ENCODE measurements at regions not wholly inside any gene's neighbourhood (a gene's known extent, or its start where the extent isn't known, plus 50 kb on each side); places are given as distances from the start of the nearest gene placed in this dataset.

DNA sequence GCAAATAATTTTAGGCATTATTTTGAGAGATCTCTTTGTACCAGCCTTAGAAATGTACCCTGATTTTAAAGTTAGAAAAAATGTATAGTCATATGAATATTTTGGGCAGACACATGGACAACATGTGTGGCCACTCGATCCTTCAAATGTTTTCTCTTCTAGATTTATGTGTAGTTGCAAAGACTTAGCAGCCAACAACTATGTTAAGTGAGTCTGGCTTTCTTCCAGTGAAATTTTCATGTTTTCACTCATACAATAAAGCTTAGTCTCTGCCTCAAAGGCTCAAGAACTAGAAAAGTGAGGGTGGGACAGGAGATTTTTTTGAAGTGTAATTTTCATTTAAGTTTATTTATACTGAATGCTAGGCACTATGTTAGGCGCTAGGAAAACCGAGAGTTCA lies 207.7 kb upstream of the DACH1 start:
- Mint-ChIP-seq H3K36me3 (no peaks in the 10 kb centered on the region), H3K9me3 (peaks cover 1 to 7% (median 4%) of the 10 kb centered on the region in 7 donors), H3K27ac (no peak overlapping the region), H3K27me3 (no peaks in the 10 kb centered on the region), H3K4me3 (no peak overlapping the region), H3K4me1 (no peaks in the 10 kb centered on the region)
- H3K27me3 ChIP-seq (ENCODE audit: control insufficient read depth, insufficient read depth, low read length) = no peaks in the 10 kb centered on the region
- no peaks in the 10 kb centered on the region for H3K36me3 ChIP-seq (ENCODE audit: control insufficient read depth, insufficient read depth, low read length)
- DNase-seq = no peak
- H3K27ac ChIP-seq (ENCODE audit: insufficient read depth, low read length, poor library complexity, severe bottlenecking) = no peak overlapping the region
- no peak for ATAC-seq (ENCODE audit: low read depth in 2 of 2)
- no peak overlapping the region for H3K4me3 ChIP-seq (ENCODE audit: low read depth, low read length)
- peaks cover 0 to 2% of the 10 kb centered on the region in 2 experiments for H3K9me3 ChIP-seq (ENCODE audit: control insufficient read depth in 2 of 2, low read length in 2 of 2)
- no peaks in the 10 kb centered on the region for H3K4me1 ChIP-seq (ENCODE audit: control insufficient read depth, insufficient read depth, low read length, poor library complexity, severe bottlenecking)

DNA sequence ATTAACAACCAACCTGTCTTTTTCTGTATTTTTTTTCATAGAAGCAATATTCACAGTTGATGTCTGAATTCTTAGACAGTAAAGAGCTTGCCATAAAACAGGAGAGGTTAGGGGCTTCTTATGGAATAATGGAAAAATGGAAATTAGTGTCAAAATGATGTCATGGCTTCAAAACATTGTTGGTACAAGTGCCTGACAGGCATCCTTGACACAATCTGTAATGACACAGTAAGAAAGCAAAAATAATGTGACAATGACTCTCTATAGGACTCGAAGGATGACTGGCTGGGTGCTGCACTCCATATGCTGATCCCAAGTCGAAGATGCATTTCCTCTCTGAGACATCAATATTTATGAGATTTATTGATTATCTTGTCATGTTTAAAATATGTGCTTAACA lies 205.3 kb upstream of the DACH1 start:
- Mint-ChIP-seq H3K27ac (no peak overlapping the region), H3K27me3 (no peaks in the 10 kb centered on the region), H3K9me3 (peaks cover 0 to 11% (median 7%) of the 10 kb centered on the region in 7 donors), H3K36me3 (no peaks in the 10 kb centered on the region), H3K4me3 (no peak overlapping the region), H3K4me1 (no peaks in the 10 kb centered on the region)
- DNase-seq (no peak), ATAC-seq (ENCODE audit: low read depth in 2 of 2) (no peak)
- Histone ChIP-seq H3K36me3 (ENCODE audit: control insufficient read depth, insufficient read depth, low read length) (no peaks in the 10 kb centered on the region), H3K27ac (ENCODE audit: insufficient read depth, low read length, poor library complexity, severe bottlenecking) (no peak overlapping the region), H3K4me3 (ENCODE audit: low read depth, low read length) (no peak overlapping the region), H3K9me3 (ENCODE audit: control insufficient read depth in 2 of 2, low read length in 2 of 2) (peaks cover 0 to 2% of the 10 kb centered on the region in 2 experiments), H3K4me1 (ENCODE audit: control insufficient read depth, insufficient read depth, low read length, poor library complexity, severe bottlenecking) (no peaks in the 10 kb centered on the region), H3K27me3 (ENCODE audit: control insufficient read depth, insufficient read depth, low read length) (no peaks in the 10 kb centered on the region)

DNA sequence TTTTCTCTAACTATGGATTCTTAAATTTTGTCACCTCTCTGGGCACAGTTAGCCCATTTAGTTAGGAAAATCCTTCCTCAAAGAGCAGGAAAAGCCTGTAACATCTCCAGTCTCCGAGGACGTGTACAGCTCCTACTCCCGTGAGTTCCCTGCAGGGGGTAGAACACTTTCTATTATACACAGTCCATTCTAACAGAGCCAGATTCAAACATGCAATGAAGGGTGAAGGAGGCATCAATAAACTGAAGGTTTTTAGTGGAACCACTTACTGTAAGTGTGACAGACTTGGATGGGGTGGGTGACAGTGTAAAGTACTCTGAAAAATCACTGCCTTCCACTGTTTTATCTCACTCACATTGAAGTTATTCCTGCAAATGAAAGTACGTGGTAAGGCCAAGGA lies 204.7 kb upstream of the DACH1 start:
- Mint-ChIP-seq H3K27ac (no peak overlapping the region), H3K4me3 (no peak overlapping the region)

DNA sequence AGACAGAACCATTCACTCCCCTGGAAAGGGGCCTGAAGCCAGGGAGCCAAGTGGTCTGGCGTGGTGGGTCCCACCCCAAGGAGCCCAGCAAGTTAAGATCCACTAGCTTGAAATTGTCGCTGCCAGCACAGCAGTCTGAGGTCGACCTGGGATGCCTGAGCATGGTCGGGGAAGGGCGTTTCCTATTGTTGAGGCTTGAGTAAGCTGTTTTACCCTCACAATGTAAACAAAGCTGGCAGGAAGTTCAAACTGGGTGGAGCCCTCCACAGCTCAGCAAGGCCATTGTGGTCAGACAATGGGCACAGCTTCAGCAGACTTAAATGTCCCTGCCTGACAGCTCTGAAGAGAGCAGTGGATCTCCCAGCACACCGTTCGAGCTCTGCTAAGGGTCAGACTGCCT lies 195.6 kb upstream of the DACH1 start:
- Mint-ChIP-seq H3K27ac (no peak overlapping the region), H3K9me3 (peaks cover 5 to 40% (median 9%) of the 10 kb centered on the region in 7 donors)
- DNase-seq = no peak

More for the DNA sequence above, 204.7 kb upstream of the DACH1 start:
- no peaks in the 10 kb centered on the region for H3K27me3 ChIP-seq (ENCODE audit: control insufficient read depth, insufficient read depth, low read length)
- no peak overlapping the region for H3K27ac ChIP-seq (ENCODE audit: insufficient read depth, low read length, poor library complexity, severe bottlenecking)
- H3K36me3 Mint-ChIP-seq = no peaks in the 10 kb centered on the region
- peaks cover 0 to 2% of the 10 kb centered on the region in 2 experiments for H3K9me3 ChIP-seq (ENCODE audit: control insufficient read depth in 2 of 2, low read length in 2 of 2)
- no peaks in the 10 kb centered on the region for H3K27me3 Mint-ChIP-seq
- ATAC-seq (ENCODE audit: low read depth in 2 of 2) (no peak), DNase-seq (no peak)
- no peaks in the 10 kb centered on the region for H3K4me1 Mint-ChIP-seq
- no peaks in the 10 kb centered on the region for H3K36me3 ChIP-seq (ENCODE audit: control insufficient read depth, insufficient read depth, low read length)
- H3K4me3 ChIP-seq (ENCODE audit: low read depth, low read length) = no peak overlapping the region
- peaks cover 0 to 13% (median 9%) of the 10 kb centered on the region in 7 donors for H3K9me3 Mint-ChIP-seq
- H3K4me1 ChIP-seq (ENCODE audit: control insufficient read depth, insufficient read depth, low read length, poor library complexity, severe bottlenecking) = no peaks in the 10 kb centered on the region

DNA sequence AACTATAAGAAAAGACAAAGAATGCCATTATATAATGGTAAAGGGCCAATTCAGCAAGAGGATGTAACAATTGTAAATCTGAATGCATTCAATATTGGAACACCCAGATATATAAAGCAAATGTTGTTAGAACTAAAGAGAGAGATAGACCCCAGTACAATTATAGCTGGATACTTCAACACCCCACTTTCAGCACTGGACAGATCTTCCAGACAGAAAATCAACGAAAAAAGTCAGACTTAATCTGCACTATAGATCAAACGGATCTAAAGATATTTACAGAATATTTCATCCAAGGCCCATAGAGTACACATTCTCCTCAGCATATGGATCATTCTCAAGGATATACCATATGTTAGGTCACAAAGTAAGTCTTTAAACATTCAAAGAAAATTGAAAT lies 194.6 kb upstream of the DACH1 start:
- ATAC-seq (ENCODE audit: low read depth in 2 of 2) (no peak), DNase-seq (no peak)
- H3K27ac Mint-ChIP-seq = no peak overlapping the region
- H3K36me3 Mint-ChIP-seq = no peaks in the 10 kb centered on the region
- Histone ChIP-seq H3K27ac (ENCODE audit: insufficient read depth, low read length, poor library complexity, severe bottlenecking) (no peak overlapping the region), H3K9me3 (ENCODE audit: control insufficient read depth in 2 of 2, low read length in 2 of 2) (peaks cover 0 to 3% of the 10 kb centered on the region in 2 experiments), H3K4me1 (ENCODE audit: control insufficient read depth, insufficient read depth, low read length, poor library complexity, severe bottlenecking) (no peaks in the 10 kb centered on the region), H3K4me3 (ENCODE audit: low read depth, low read length) (no peak overlapping the region), H3K36me3 (ENCODE audit: control insufficient read depth, insufficient read depth, low read length) (no peaks in the 10 kb centered on the region), H3K27me3 (ENCODE audit: control insufficient read depth, insufficient read depth, low read length) (no peaks in the 10 kb centered on the region)
- no peak overlapping the region for H3K4me3 Mint-ChIP-seq
- no peaks in the 10 kb centered on the region for H3K4me1 Mint-ChIP-seq
- H3K9me3 Mint-ChIP-seq = peaks cover 5 to 32% (median 8%) of the 10 kb centered on the region in 7 donors
- H3K27me3 Mint-ChIP-seq = no peaks in the 10 kb centered on the region

More for the DNA sequence above, 195.6 kb upstream of the DACH1 start:
- no peaks in the 10 kb centered on the region for H3K4me1 ChIP-seq (ENCODE audit: control insufficient read depth, insufficient read depth, low read length, poor library complexity, severe bottlenecking)
- Mint-ChIP-seq H3K36me3 (no peaks in the 10 kb centered on the region), H3K4me1 (no peaks in the 10 kb centered on the region), H3K27me3 (no peaks in the 10 kb centered on the region), H3K4me3 (no peak overlapping the region)
- no peak for ATAC-seq (ENCODE audit: low read depth in 2 of 2)
- H3K27ac ChIP-seq (ENCODE audit: insufficient read depth, low read length, poor library complexity, severe bottlenecking) = no peak overlapping the region
- peaks cover 0 to 3% of the 10 kb centered on the region in 2 experiments for H3K9me3 ChIP-seq (ENCODE audit: control insufficient read depth in 2 of 2, low read length in 2 of 2)
- H3K4me3 ChIP-seq (ENCODE audit: low read depth, low read length) = no peak overlapping the region
- no peaks in the 10 kb centered on the region for H3K27me3 ChIP-seq (ENCODE audit: control insufficient read depth, insufficient read depth, low read length)
- no peaks in the 10 kb centered on the region for H3K36me3 ChIP-seq (ENCODE audit: control insufficient read depth, insufficient read depth, low read length)

DNA sequence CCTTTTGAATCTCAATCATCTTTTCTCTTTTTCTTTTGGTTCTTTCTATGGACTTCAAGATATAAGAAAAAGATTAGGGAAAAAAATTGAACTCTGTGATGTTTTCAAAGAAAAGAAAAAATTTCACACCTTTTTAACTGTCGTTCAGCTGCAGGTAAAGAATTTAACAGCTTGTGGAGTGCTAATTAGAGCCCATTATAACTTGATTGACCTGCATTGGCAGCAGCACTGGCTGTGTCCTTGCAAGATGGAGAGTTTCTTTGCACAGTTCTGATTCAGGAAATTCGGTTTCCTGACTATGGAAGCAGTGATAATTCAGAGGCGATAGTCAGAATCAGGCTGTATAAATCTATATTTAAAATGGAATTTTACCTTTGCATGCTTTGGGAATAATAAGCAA lies 183.2 kb upstream of the DACH1 start:
- no peak for ATAC-seq (ENCODE audit: low read depth in 2 of 2)
- Histone ChIP-seq H3K4me1 (ENCODE audit: control insufficient read depth, insufficient read depth, low read length, poor library complexity, severe bottlenecking) (no peaks in the 10 kb centered on the region), H3K27ac (ENCODE audit: insufficient read depth, low read length, poor library complexity, severe bottlenecking) (no peak overlapping the region), H3K27me3 (ENCODE audit: control insufficient read depth, insufficient read depth, low read length) (no peaks in the 10 kb centered on the region), H3K9me3 (ENCODE audit: control insufficient read depth in 2 of 2, low read length in 2 of 2) (no peaks in the 10 kb centered on the region), H3K36me3 (ENCODE audit: control insufficient read depth, insufficient read depth, low read length) (no peaks in the 10 kb centered on the region), H3K4me3 (ENCODE audit: low read depth, low read length) (no peak overlapping the region)
- no peak for DNase-seq
- H3K4me3 Mint-ChIP-seq = no peak overlapping the region
- H3K36me3 Mint-ChIP-seq = no peaks in the 10 kb centered on the region
- H3K4me1 Mint-ChIP-seq = no peaks in the 10 kb centered on the region
- H3K27me3 Mint-ChIP-seq = no peaks in the 10 kb centered on the region
- H3K27ac Mint-ChIP-seq = no peak overlapping the region
- H3K9me3 Mint-ChIP-seq = peaks cover 0 to 25% (median 6%) of the 10 kb centered on the region in 7 donors

DNA sequence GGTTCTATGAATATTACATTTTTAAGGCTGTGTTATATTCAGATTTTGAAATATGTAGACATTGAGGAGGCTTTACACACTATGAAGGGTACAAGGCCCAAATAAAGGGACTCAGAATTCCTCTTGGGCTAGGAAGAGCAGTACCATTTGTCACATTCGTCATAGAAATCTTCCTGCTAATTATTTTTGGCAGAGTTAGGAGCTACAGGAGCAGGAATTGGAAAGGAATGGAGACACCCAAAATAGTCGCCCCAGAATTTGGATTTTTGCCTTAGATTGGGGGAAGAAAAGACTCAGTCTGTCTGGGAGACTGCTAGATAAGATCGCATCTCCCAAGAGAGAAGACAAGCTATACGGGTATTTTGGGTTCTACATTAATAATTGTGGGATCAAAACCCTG lies 176.4 kb upstream of the DACH1 start:
- no peaks in the 10 kb centered on the region for H3K36me3 ChIP-seq (ENCODE audit: control insufficient read depth, insufficient read depth, low read length)
- no peak for DNase-seq
- no peak for ATAC-seq (ENCODE audit: low read depth in 2 of 2)
- H3K4me1 Mint-ChIP-seq = no peaks in the 10 kb centered on the region
- H3K9me3 ChIP-seq (ENCODE audit: control insufficient read depth in 2 of 2, low read length in 2 of 2) = no peaks in the 10 kb centered on the region
- no peak overlapping the region for H3K27ac Mint-ChIP-seq
- no peaks in the 10 kb centered on the region for H3K27me3 Mint-ChIP-seq
- no peak overlapping the region for H3K27ac ChIP-seq (ENCODE audit: insufficient read depth, low read length, poor library complexity, severe bottlenecking)
- no peak overlapping the region for H3K4me3 ChIP-seq (ENCODE audit: low read depth, low read length)
- no peaks in the 10 kb centered on the region for H3K36me3 Mint-ChIP-seq
- H3K4me1 ChIP-seq (ENCODE audit: control insufficient read depth, insufficient read depth, low read length, poor library complexity, severe bottlenecking) = no peaks in the 10 kb centered on the region
- no peak overlapping the region for H3K4me3 Mint-ChIP-seq
- H3K27me3 ChIP-seq (ENCODE audit: control insufficient read depth, insufficient read depth, low read length) = no peaks in the 10 kb centered on the region
- H3K9me3 Mint-ChIP-seq = peaks cover 4 to 34% (median 9%) of the 10 kb centered on the region in 7 donors

DNA sequence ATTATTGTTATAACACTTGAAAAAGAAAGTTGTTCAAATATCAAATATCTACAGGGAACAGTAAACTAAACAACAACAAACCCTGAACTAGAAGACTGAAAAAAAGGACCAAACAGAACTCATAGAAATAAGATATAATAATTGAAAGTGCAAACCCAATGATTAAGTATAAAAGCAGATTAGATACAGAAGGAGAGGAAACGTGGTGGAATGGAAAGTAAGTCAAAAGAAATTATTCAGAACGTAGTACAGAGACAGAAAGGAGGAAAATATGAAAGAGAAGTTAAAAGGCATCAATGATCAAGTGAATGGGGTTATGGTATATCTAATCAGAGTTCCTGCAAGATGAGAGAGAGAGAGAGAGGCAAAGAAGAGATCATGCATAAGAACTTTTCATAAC lies 174.2 kb upstream of the DACH1 start:
- Histone ChIP-seq H3K27me3 (ENCODE audit: control insufficient read depth, insufficient read depth, low read length) (no peaks in the 10 kb centered on the region), H3K27ac (ENCODE audit: insufficient read depth, low read length, poor library complexity, severe bottlenecking) (no peak overlapping the region), H3K4me1 (ENCODE audit: control insufficient read depth, insufficient read depth, low read length, poor library complexity, severe bottlenecking) (no peaks in the 10 kb centered on the region), H3K36me3 (ENCODE audit: control insufficient read depth, insufficient read depth, low read length) (no peaks in the 10 kb centered on the region), H3K9me3 (ENCODE audit: control insufficient read depth in 2 of 2, low read length in 2 of 2) (no peaks in the 10 kb centered on the region), H3K4me3 (ENCODE audit: low read depth, low read length) (no peak overlapping the region)
- peaks cover 4 to 29% (median 6%) of the 10 kb centered on the region in 7 donors for H3K9me3 Mint-ChIP-seq
- no peaks in the 10 kb centered on the region for H3K27me3 Mint-ChIP-seq
- no peak for DNase-seq
- no peaks in the 10 kb centered on the region for H3K36me3 Mint-ChIP-seq
- ATAC-seq (ENCODE audit: low read depth in 2 of 2) = no peak
- H3K27ac Mint-ChIP-seq = no peak overlapping the region
- no peak overlapping the region for H3K4me3 Mint-ChIP-seq
- H3K4me1 Mint-ChIP-seq = no peaks in the 10 kb centered on the region
